22Rv1 (cell line): ENCODE measurements at regions not wholly inside any gene's neighbourhood (a gene's known extent, or its start where the extent isn't known, plus 50 kb on each side); places are given as distances from the start of the nearest gene placed in this dataset.

Experiments used
- H3K27ac ChIP-seq: fragments of 450-650 bp; 2 replicates; pipeline ENCODE4 v1.5.1; 2017
- CTCF ChIP-seq: fragments of 450-650 bp; IDR thresholded peaks from 2 replicates; pipeline ENCODE4 v1.5.1; 2017; ENCODE audit warnings: mild to moderate bottlenecking
- ZFX ChIP-seq: fragments of 450-650 bp; IDR thresholded peaks from 2 replicates; pipeline ENCODE4 v1.6.1; 2017; ENCODE audit warnings: antibody characterized with exemption, borderline replicate concordance

- H3K27ac ChIP-seq: no peak overlapping the region
- TF ChIP-seq CTCF (no peak), ZFX (no peak)
Measured at GRCh38 chr1:172893146-172893841, 157.4 kb downstream of the TNFSF18 start.

- TF ChIP-seq CTCF: no peak
- TF ChIP-seq ZFX: no peak
- no peak overlapping the region for H3K27ac ChIP-seq
Measured at GRCh38 chr1:172894349-172895049, 156.2 kb downstream of the TNFSF18 start.

- TF ChIP-seq CTCF (no peak), ZFX (no peak)
- no peak overlapping the region for H3K27ac ChIP-seq
Measured at GRCh38 chr1:172895050-172895460, 155.7 kb downstream of the TNFSF18 start.

- no peak overlapping the region for H3K27ac ChIP-seq
- no peak for TF ChIP-seq ZFX
- TF ChIP-seq CTCF: no peak
Measured at GRCh38 chr1:172895761-172896160, 155.0 kb downstream of the TNFSF18 start.

- no peak overlapping the region for H3K27ac ChIP-seq
- TF ChIP-seq ZFX: no peak
- no peak for TF ChIP-seq CTCF
Measured at GRCh38 chr1:172897738-172898137, 153.0 kb downstream of the TNFSF18 start.

GRCh38 chr1:172898866-172899265, 151.9 kb downstream of the TNFSF18 start:
- no peak for TF ChIP-seq ZFX
- no peak for TF ChIP-seq CTCF
- H3K27ac ChIP-seq: no peak overlapping the region

- TF ChIP-seq ZFX: no peak
- no peak for TF ChIP-seq CTCF
- no peak overlapping the region for H3K27ac ChIP-seq
Measured at GRCh38 chr1:172900376-172900997, 150.3 kb downstream of the TNFSF18 start.
